MM.1S (cell line): ENCODE measurements at regions not wholly inside any gene's neighbourhood (a gene's known extent, or its start where the extent isn't known, plus 50 kb on each side); places are given as distances from the start of the nearest gene placed in this dataset.

ENCODE experiments used
- DNase-seq: peaks from one replicate; pipeline ENCODE4 v3.0.0-alpha.2; 2015
- H2AFZ ChIP-seq: fragments of 300-600 bp; sonication (generic); 2 replicates; pipeline ENCODE4 v1.6.0; 2016; ENCODE audit warnings: antibody characterized with exemption, low read length
- H3F3A ChIP-seq: fragments of 300-600 bp; sonication (generic); 2 replicates; pipeline ENCODE4 v1.6.1; 2016; ENCODE audit warnings: mild to moderate bottlenecking, antibody characterized with exemption, low read length, moderate library complexity, mixed read lengths; ENCODE audit not compliant: insufficient read depth
- H3K27ac ChIP-seq: fragments of 300-600 bp; sonication (generic); 2 replicates; pipeline ENCODE4 v1.5.1; 2016; ENCODE audit warnings: mild to moderate bottlenecking, low read length
- H3K27me3 ChIP-seq: fragments of 300-600 bp; sonication (generic); replicated peaks from 2 replicates; pipeline ENCODE4 v1.6.0; 2016; ENCODE audit warnings: low read length; ENCODE audit not compliant: insufficient read depth
- H3K36me3 ChIP-seq: fragments of 300-600 bp; sonication (generic); replicated peaks from 2 replicates; pipeline ENCODE4 v1.6.1; 2016; ENCODE audit warnings: mild to moderate bottlenecking, low read length, mixed read lengths; ENCODE audit not compliant: insufficient read depth
- H3K4me1 ChIP-seq: fragments of 300-600 bp; sonication (generic); 2 replicates; pipeline ENCODE4 v1.6.1; 2016; ENCODE audit warnings: low read length, mixed read lengths
- H3K4me2 ChIP-seq: fragments of 300-600 bp; sonication (generic); 2 replicates; pipeline ENCODE4 v1.6.0; 2016; ENCODE audit warnings: low read depth, low read length
- H3K4me3 ChIP-seq: fragments of 300-600 bp; sonication (generic); 2 replicates; pipeline ENCODE4 v1.5.1; 2016; ENCODE audit warnings: low read length, mixed read lengths
- H3K79me2 ChIP-seq: fragments of 300-600 bp; sonication (generic); 2 replicates; pipeline ENCODE4 v1.6.1; 2016; ENCODE audit warnings: mixed run types, low read length, mixed read lengths
- H3K9ac ChIP-seq: fragments of 300-600 bp; sonication (generic); 2 replicates; pipeline ENCODE4 v1.6.1; 2016; ENCODE audit warnings: low read length, mixed read lengths
- H3K9me2 ChIP-seq: fragments of 300-600 bp; sonication (generic); replicated peaks from 2 replicates; pipeline ENCODE4 v1.6.1; 2016; ENCODE audit warnings: mild to moderate bottlenecking, low read length, mixed read lengths; ENCODE audit not compliant: insufficient read depth
- H3K9me3 ChIP-seq: fragments of 300-600 bp; sonication (generic); replicated peaks from 2 replicates; pipeline ENCODE4 v1.6.1; 2016; ENCODE audit warnings: mild to moderate bottlenecking, low read length, mixed read lengths; ENCODE audit not compliant: insufficient read depth
- H4K20me1 ChIP-seq: fragments of 300-600 bp; sonication (generic); 2 replicates; pipeline ENCODE4 v1.6.1; 2016; ENCODE audit warnings: mild to moderate bottlenecking, low read length, moderate library complexity, mixed read lengths; ENCODE audit not compliant: insufficient read depth
- CTCF ChIP-seq: fragments of 300-600 bp; sonication (generic); IDR thresholded peaks from 2 replicates; pipeline ENCODE4 v1.5.1; 2016; ENCODE audit warnings: antibody characterized with exemption, low read length, mixed read lengths
- EZH2 ChIP-seq: fragments of 300-600 bp; sonication (generic); optimal IDR thresholded peaks from 2 replicates; pipeline ENCODE3; 2017; ENCODE audit warnings: low read depth, mild to moderate bottlenecking, antibody characterized with exemption, low read length, mixed read lengths
- EZH2phosphoT487 ChIP-seq: fragments of 300-600 bp; sonication (generic); IDR thresholded peaks from 2 replicates; pipeline ENCODE4 v1.6.1; 2018; ENCODE audit warnings: antibody characterized with exemption, low read length

GRCh38 chr12:114963846-114964245, 279.9 kb upstream of the TBX3 start:
- no peaks in the 10 kb centered on the region for H3K79me2 ChIP-seq
- H2AFZ ChIP-seq = no peak overlapping the region
- no peaks in the 10 kb centered on the region for H3K9me3 ChIP-seq
- no peaks in the 10 kb centered on the region for H3F3A ChIP-seq
- no peaks in the 10 kb centered on the region for H3K4me1 ChIP-seq
- no peak for TF ChIP-seq CTCF
- no peak for TF ChIP-seq EZH2
- no peak for TF ChIP-seq EZH2phosphoT487
- DNase-seq = no peak
- no peak overlapping the region for H3K4me2 ChIP-seq
- no peak overlapping the region for H3K9ac ChIP-seq
- H3K4me3 ChIP-seq = no peak overlapping the region
- H4K20me1 ChIP-seq = no peaks in the 10 kb centered on the region
- no peaks in the 10 kb centered on the region for H3K27me3 ChIP-seq
- no peaks in the 10 kb centered on the region for H3K9me2 ChIP-seq
- no peaks in the 10 kb centered on the region for H3K36me3 ChIP-seq
- no peak overlapping the region for H3K27ac ChIP-seq

DNA sequence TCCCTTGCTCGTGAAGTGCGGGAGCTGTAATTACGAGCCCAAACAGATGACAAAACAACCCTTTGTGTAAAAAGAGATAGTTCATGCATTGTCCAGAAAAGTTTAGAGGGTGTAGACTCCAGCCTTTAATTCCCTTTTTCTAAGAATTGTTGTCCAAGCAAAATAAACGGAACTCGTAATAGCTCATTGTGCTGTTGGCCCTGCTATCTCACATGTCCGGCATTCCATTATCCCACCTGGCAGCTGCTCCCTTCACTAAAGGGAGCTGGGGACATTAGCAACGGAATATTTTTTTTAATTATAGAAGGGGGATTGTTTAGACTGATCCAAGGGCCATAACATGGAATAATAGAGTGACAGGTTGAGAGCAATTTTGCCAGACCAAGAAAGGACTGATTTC, 277.5 kb upstream of the TBX3 start:
- Histone ChIP-seq H2AFZ (no peak overlapping the region), H3K4me3 (no peak overlapping the region), H3K4me1 (no peaks in the 10 kb centered on the region), H3K27ac (no peak overlapping the region), H3K27me3 (no peaks in the 10 kb centered on the region), H3K9me3 (no peaks in the 10 kb centered on the region), H4K20me1 (no peaks in the 10 kb centered on the region), H3K36me3 (no peaks in the 10 kb centered on the region), H3K4me2 (no peak overlapping the region), H3K9me2 (no peaks in the 10 kb centered on the region), H3K79me2 (no peaks in the 10 kb centered on the region), H3K9ac (no peak overlapping the region), H3F3A (no peaks in the 10 kb centered on the region)
- no peak for TF ChIP-seq EZH2phosphoT487
- TF ChIP-seq CTCF = no peak
- no peak for TF ChIP-seq EZH2
- no peak for DNase-seq

DNA sequence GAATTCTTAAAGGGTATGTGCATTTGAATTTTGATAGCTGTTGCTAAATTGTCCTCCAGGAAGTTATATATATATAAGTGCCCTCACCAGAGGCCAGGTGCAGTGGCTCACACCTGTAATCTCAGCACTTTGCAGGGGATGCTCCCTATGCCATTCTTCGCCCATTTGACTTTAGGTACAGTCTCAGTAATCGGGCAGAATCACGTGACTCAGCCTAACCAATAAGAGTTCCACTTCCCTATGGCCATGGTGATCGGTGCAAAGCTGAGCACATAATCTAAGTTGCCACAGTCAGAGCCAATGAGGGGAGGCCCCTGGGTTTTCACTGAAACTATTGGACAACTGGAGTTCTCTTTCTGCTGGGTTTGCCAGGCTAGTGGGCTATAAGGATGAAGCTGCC, 274.6 kb upstream of the TBX3 start:
- no peak overlapping the region for H2AFZ ChIP-seq
- DNase-seq = no peak
- no peaks in the 10 kb centered on the region for H3K27me3 ChIP-seq
- no peaks in the 10 kb centered on the region for H3K9me3 ChIP-seq
- no peak overlapping the region for H3K4me2 ChIP-seq
- H4K20me1 ChIP-seq = no peaks in the 10 kb centered on the region
- H3F3A ChIP-seq = no peaks in the 10 kb centered on the region
- no peak overlapping the region for H3K27ac ChIP-seq
- no peaks in the 10 kb centered on the region for H3K4me1 ChIP-seq
- H3K79me2 ChIP-seq = no peaks in the 10 kb centered on the region
- H3K4me3 ChIP-seq = no peak overlapping the region
- TF ChIP-seq EZH2 = no peak
- TF ChIP-seq CTCF = no peak
- TF ChIP-seq EZH2phosphoT487 = no peak
- H3K36me3 ChIP-seq = no peaks in the 10 kb centered on the region
- H3K9me2 ChIP-seq = no peaks in the 10 kb centered on the region
- H3K9ac ChIP-seq = no peak overlapping the region
